MM.1S (cell line): ENCODE measurements at regions not wholly inside any gene's neighbourhood (a gene's known extent, or its start where the extent isn't known, plus 50 kb on each side); places are given as distances from the start of the nearest gene placed in this dataset.

ENCODE experiments used
- EZH2 ChIP-seq: fragments of 300-600 bp; sonication (generic); optimal IDR thresholded peaks from 2 replicates; pipeline ENCODE3; 2017; ENCODE audit warnings: low read depth, mild to moderate bottlenecking, antibody characterized with exemption, low read length, mixed read lengths
- EZH2phosphoT487 ChIP-seq: fragments of 300-600 bp; sonication (generic); IDR thresholded peaks from 2 replicates; pipeline ENCODE4 v1.6.1; 2018; ENCODE audit warnings: antibody characterized with exemption, low read length
- TF ChIP-seq, protein P1 (sequence below): fragments of 300-600 bp; sonication (generic); IDR thresholded peaks from 2 replicates; pipeline ENCODE4 v1.5.1; 2016; ENCODE audit warnings: antibody characterized with exemption, low read length, mixed read lengths

DNA sequence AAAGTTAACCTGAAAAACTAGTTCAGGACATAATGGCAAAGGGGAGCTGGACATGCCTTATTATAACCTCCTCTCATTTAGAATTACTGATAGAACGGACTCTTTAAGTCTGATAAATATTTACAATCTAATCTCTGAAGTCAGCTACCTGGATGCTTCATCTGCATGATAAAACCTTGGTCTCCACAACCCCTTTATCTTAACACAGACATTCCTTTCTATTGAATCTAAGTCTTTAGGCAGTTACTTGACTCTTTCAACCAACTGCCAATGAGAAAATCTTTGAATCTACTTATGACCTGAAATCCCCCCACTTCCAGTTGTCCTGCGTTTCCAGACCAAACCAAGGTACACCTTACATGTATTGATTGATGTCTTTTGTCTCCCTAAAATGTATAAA is 191.2 kb upstream of the LRRTM4 start:
- TF ChIP-seq, protein P1, sequence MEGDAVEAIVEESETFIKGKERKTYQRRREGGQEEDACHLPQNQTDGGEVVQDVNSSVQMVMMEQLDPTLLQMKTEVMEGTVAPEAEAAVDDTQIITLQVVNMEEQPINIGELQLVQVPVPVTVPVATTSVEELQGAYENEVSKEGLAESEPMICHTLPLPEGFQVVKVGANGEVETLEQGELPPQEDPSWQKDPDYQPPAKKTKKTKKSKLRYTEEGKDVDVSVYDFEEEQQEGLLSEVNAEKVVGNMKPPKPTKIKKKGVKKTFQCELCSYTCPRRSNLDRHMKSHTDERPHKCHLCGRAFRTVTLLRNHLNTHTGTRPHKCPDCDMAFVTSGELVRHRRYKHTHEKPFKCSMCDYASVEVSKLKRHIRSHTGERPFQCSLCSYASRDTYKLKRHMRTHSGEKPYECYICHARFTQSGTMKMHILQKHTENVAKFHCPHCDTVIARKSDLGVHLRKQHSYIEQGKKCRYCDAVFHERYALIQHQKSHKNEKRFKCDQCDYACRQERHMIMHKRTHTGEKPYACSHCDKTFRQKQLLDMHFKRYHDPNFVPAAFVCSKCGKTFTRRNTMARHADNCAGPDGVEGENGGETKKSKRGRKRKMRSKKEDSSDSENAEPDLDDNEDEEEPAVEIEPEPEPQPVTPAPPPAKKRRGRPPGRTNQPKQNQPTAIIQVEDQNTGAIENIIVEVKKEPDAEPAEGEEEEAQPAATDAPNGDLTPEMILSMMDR: no peak
- TF ChIP-seq EZH2: no peak
- no peak for TF ChIP-seq EZH2phosphoT487
